Astrocyte of the cerebellum (primary cell): ENCODE measurements at regions not wholly inside any gene's neighbourhood (a gene's known extent, or its start where the extent isn't known, plus 50 kb on each side); places are given as distances from the start of the nearest gene placed in this dataset.
"Not testable (repeated sequence)": the region's sequence is repeated elsewhere in the genome, so short reads cannot be mapped to it uniquely, and the experiment has no call there.

Experiments used
- DNase-seq: peaks from one replicate; pipeline ENCODE4 v3.0.0-alpha.2; 2011; ENCODE audit warnings: low read depth
- H3K4me3 ChIP-seq: 2 replicates; pipeline ENCODE4 v1.5.1; 2011; ENCODE audit warnings: mild to moderate bottlenecking, low read depth, low read length, moderate library complexity
- in situ Hi-C: cut with HindIII; loops from 2 replicates; pipeline ENCODE4 v1.10.0; 2017; ENCODE audit warnings: low sequenced_read_pairs
- TF ChIP-seq, protein P1 (sequence below): IDR thresholded peaks from 2 replicates; pipeline ENCODE4 v1.5.1; 2012; ENCODE audit warnings: low read length, low read depth, moderate library complexity, mild to moderate bottlenecking; ENCODE audit errors: missing control alignments

DNA sequence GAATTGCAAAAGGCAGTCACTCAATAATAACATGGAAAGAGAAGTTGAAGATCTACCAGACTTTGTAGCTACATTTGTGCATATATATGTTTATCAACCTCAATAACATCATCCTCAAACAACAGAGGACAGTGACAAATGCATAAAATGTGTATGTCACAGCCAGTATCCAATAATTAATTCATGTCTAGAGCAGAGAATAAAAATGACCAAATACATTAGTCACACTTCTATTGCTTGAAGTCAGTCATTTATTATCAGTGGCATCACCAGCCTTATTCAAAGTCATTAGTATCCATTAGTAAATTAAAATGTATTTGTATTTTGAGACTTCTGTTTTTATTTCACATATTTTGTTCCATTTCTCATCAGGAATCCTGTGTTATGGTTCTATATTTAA is 852.8 kb downstream of the XPNPEP1 start:
- TF ChIP-seq, protein P1, sequence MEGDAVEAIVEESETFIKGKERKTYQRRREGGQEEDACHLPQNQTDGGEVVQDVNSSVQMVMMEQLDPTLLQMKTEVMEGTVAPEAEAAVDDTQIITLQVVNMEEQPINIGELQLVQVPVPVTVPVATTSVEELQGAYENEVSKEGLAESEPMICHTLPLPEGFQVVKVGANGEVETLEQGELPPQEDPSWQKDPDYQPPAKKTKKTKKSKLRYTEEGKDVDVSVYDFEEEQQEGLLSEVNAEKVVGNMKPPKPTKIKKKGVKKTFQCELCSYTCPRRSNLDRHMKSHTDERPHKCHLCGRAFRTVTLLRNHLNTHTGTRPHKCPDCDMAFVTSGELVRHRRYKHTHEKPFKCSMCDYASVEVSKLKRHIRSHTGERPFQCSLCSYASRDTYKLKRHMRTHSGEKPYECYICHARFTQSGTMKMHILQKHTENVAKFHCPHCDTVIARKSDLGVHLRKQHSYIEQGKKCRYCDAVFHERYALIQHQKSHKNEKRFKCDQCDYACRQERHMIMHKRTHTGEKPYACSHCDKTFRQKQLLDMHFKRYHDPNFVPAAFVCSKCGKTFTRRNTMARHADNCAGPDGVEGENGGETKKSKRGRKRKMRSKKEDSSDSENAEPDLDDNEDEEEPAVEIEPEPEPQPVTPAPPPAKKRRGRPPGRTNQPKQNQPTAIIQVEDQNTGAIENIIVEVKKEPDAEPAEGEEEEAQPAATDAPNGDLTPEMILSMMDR, result no peak
- no peak overlapping the region for H3K4me3 ChIP-seq
- DNase-seq, result no peak
- in situ Hi-C loops, result no loop called here

DNA sequence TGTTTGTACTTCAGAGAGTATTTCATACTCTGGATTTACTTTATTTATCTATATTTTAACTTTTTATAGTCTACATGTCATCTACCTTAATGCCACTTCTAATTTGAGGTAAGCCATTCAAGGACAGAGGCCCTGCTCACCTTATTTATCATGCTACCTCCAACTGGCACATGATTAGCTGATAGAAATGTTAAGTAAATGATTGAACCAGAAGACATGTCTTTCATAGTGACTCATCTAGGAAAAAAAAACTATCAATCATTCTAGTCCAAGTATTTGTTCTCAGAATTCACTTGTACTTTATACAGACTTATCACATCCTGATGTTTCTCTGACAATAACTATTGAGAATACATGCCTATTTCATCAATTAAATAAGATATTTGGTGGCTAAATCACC is 856.3 kb downstream of the XPNPEP1 start:
- TF ChIP-seq, protein P1, result no peak
- in situ Hi-C loops, result no loop called here
- no peak for DNase-seq
- H3K4me3 ChIP-seq, result no peak overlapping the region

DNA sequence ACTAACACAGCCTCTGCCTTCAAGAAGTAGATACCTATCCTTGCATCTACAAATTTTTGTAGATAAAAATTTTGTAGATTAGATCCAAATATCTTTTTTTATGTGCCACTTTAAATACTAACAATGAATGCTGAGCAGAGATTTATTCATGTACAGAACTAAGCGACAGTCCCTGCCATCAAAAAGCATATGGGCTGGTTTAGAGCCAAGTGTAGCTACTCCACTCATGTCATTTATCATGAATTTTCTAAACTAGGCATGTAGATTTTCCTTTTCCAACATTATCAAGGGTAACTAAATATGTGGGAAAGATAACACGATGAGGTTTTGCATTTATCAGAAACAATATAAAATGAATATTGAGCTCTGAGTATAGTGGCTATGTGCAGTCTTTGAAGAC is 857.5 kb downstream of the XPNPEP1 start:
- in situ Hi-C loops, result no loop called here
- no peak overlapping the region for H3K4me3 ChIP-seq
- TF ChIP-seq, protein P1, result no peak
- no peak for DNase-seq

DNA sequence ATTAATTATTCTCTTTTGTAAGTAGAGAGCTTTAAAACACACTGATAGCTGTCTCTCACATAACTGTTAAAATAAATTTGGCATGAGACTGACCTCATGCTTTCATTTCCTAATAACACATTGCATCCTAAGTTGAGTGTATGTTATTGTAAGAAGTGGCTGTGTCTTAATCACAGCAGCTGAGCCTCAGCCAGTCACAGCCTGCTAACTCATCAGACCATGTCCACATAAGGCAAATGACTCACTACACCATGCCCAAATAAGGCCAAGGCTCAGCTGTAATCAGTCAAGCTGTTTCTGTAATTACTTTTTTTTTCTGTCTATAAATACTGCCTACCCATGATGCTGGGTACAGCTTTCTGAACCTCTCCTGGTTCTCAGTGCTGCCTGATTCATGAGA is 860.9 kb downstream of the XPNPEP1 start:
- DNase-seq, result peak; percentile 12
- no peak overlapping the region for H3K4me3 ChIP-seq
- TF ChIP-seq, protein P1, result no peak
- in situ Hi-C loops, result no loop called here

DNA sequence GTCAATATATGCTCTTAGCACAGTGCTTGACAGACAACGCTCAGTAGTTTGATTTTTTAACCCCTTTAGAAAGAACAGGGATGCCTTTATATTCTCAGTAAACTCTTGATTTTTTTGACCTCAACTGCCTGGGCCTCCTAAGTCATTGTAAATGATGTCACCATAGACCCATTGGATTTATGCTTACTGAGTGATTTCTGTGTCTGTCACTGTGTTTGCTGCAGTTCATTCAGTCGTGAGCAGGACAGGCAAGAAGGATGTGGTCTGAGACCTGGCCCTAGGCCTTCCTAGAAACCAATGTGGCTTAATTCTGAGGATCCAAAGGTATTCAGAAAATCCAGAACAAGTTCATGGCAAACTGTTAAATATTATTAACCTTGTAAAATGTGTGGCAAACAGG is 868.1 kb downstream of the XPNPEP1 start:
- TF ChIP-seq, protein P1, result no peak
- H3K4me3 ChIP-seq, result no peak overlapping the region
- no peak for DNase-seq
- in situ Hi-C loops, result no loop called here

DNA sequence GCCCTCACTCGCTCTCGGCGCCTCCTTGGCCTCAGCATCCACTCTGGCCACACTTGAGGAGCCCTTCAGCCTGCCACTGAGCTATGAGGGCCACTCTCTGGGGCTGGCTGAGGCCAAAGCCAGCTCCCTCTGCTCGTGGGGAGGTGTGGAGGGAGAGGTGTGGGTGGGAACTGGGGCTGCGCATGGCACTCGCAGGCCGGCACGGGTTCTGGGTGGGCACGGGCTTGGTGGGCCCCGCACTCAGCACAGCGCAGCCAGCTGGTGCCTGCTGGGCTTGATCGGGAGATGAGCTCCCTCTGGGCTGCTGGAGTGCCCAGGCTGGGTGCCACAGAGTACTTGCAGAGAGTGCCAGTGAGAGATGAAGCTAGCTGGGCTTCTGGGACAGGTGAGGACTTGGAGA is 875.5 kb downstream of the XPNPEP1 start:
- DNase-seq, result no peak
- in situ Hi-C loops, result no loop called here
- no peak overlapping the region for H3K4me3 ChIP-seq
- TF ChIP-seq, protein P1, result no peak

DNA sequence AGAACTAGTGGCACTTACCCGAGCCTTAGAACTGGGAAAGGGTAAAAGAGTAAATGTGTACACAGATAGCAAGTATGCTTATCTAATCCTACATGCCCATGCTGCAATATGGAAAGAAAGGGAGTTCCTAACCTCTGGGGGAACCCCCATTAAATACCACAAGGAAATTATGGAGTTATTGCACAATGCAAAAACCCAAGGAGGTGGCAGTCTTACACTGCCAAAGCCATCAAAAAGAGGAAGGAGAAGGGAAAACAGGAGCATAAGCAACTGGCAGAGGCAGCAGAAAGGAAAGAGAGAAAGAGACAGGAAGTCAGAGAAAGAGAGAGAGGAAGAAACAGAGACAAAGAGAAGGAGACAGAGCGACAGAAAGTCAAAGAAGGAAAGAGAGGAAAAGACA is 876.9 kb downstream of the XPNPEP1 start:
- H3K4me3 ChIP-seq, in situ Hi-C loops, DNase-seq: not testable (repeated sequence)
